OCI-LY1 (cell line): ENCODE measurements at regions not wholly inside any gene's neighbourhood (a gene's known extent, or its start where the extent isn't known, plus 50 kb on each side); places are given as distances from the start of the nearest gene placed in this dataset.

ENCODE experiments used
- H2AFZ ChIP-seq: fragments of 200-600 bp; sonication (generic), shearing (Covaris generic); 2 replicates; pipeline ENCODE4 v1.6.0; 2014; ENCODE audit warnings: antibody characterized with exemption, mild to moderate bottlenecking, low read length
- H3F3A ChIP-seq: fragments of 200-600 bp; sonication (generic), shearing (Covaris generic); 2 replicates; pipeline ENCODE4 v1.6.0; 2014; ENCODE audit warnings: mild to moderate bottlenecking, antibody characterized with exemption, low read length, moderate library complexity; ENCODE audit not compliant: insufficient read depth
- H3K27ac ChIP-seq: fragments of 200-600 bp; sonication (generic); 2 replicates; pipeline ENCODE4 v1.5.1; 2014; ENCODE audit warnings: low read length, mixed run types, mild to moderate bottlenecking, low read depth; ENCODE audit not compliant: poor library complexity, severe bottlenecking
- H3K27me3 ChIP-seq: fragments of 200-600 bp; sonication (generic); 2 replicates; pipeline ENCODE4 v1.6.0; 2014; ENCODE audit warnings: antibody characterized with exemption, mild to moderate bottlenecking, low read length, moderate library complexity; ENCODE audit not compliant: insufficient read depth
- H3K36me3 ChIP-seq: fragments of 200-600 bp; sonication (generic); 2 replicates; pipeline ENCODE4 v1.6.1; 2014; ENCODE audit warnings: mild to moderate bottlenecking, antibody characterized with exemption, low read length, moderate library complexity, mixed read lengths; ENCODE audit not compliant: insufficient read depth
- H3K4me1 ChIP-seq: fragments of 200-600 bp; sonication (generic); 2 replicates; pipeline ENCODE4 v1.5.1; 2014; ENCODE audit warnings: mild to moderate bottlenecking, low read length, moderate library complexity; ENCODE audit not compliant: insufficient read depth, severe bottlenecking
- H3K4me2 ChIP-seq: fragments of 200-600 bp; sonication (generic), shearing (Covaris generic); 2 replicates; pipeline ENCODE4 v1.6.1; 2014; ENCODE audit warnings: low read length
- H3K4me3 ChIP-seq: fragments of 200-600 bp; sonication (generic); 2 replicates; pipeline ENCODE4 v1.5.1; 2014; ENCODE audit warnings: low read length, low read depth, mild to moderate bottlenecking, mixed read lengths; ENCODE audit not compliant: poor library complexity, severe bottlenecking
- H3K79me2 ChIP-seq: fragments of 200-600 bp; shearing (Covaris generic); 2 replicates; pipeline ENCODE4 v1.6.1; 2016; ENCODE audit warnings: mixed run types, low read length, mixed read lengths; ENCODE audit not compliant: insufficient read depth
- H3K9ac ChIP-seq: fragments of 200-600 bp; sonication (generic), shearing (Covaris generic); 2 replicates; pipeline ENCODE4 v1.6.1; 2014; ENCODE audit warnings: mild to moderate bottlenecking, low read length, mixed read lengths
- H3K9me2 ChIP-seq: fragments of 200-600 bp; sonication (generic), shearing (Covaris generic); 2 replicates; pipeline ENCODE4 v1.6.1; 2014; ENCODE audit warnings: low read depth, mild to moderate bottlenecking, low read length, mixed read lengths
- H3K9me3 ChIP-seq: fragments of 200-600 bp; shearing (Covaris generic); 2 replicates; pipeline ENCODE4 v1.6.1; 2014; ENCODE audit warnings: low read length, mixed read lengths
- H4K20me1 ChIP-seq: fragments of 200-600 bp; sonication (generic), shearing (Covaris generic); 2 replicates; pipeline ENCODE4 v1.6.0; 2016; ENCODE audit warnings: mild to moderate bottlenecking, low read length; ENCODE audit not compliant: insufficient read depth
- CTCF ChIP-seq: fragments of 200-600 bp; sonication (generic), shearing (Covaris generic); IDR thresholded peaks from 2 replicates; pipeline ENCODE4 v1.5.1; 2017; ENCODE audit warnings: mild to moderate bottlenecking, antibody characterized with exemption, low read length, moderate library complexity, mixed read lengths
- EZH2 ChIP-seq: fragments of 200-600 bp; sonication (generic), shearing (Covaris generic); IDR thresholded peaks from 2 replicates; pipeline ENCODE4 v1.8.0; 2017; ENCODE audit warnings: borderline replicate concordance, mixed run types, mild to moderate bottlenecking, antibody characterized with exemption, low read length, moderate library complexity, mixed read lengths

GRCh38 chr2:207468488-207468887 is 61.3 kb upstream of the CREB1 start:
- Histone ChIP-seq H3K79me2 (no peaks in the 10 kb centered on the region), H3K4me3 (no peak overlapping the region), H3K4me2 (no peak overlapping the region), H3K27ac (no peak overlapping the region), H3K9me2 (no peaks in the 10 kb centered on the region), H3K9me3 (no peaks in the 10 kb centered on the region), H2AFZ (no peak overlapping the region), H3K27me3 (no peaks in the 10 kb centered on the region), H3K9ac (no peak overlapping the region), H3K36me3 (no peaks in the 10 kb centered on the region), H3K4me1 (no peaks in the 10 kb centered on the region), H4K20me1 (no peaks in the 10 kb centered on the region), H3F3A (no peaks in the 10 kb centered on the region)
- TF ChIP-seq EZH2 (no peak), CTCF (no peak)

DNA sequence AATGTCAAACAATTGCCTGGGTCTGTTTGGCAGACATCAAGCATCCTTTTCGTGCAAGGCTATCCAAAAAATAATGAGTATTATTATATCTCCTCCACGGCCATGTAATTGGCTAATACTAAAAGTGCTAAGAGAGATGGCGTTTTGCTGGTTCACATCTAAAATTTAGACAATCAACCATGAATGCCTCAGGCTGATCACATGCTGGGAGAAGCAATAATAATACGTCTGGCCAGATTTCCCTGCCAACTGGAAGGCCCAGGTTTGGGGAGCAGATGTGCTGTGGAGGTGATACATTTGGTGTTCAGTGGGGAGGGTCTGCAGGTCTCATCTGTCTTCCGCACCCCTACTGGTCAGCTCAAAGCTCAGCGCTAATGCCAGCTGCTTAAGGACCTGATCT is 60.3 kb upstream of the CREB1 start:
- Histone ChIP-seq H3K4me1 (no peaks in the 10 kb centered on the region), H3K9me3 (no peaks in the 10 kb centered on the region), H2AFZ (no peak overlapping the region), H3K9me2 (no peaks in the 10 kb centered on the region), H3F3A (no peaks in the 10 kb centered on the region), H3K4me2 (no peak overlapping the region), H3K27ac (no peak overlapping the region), H3K79me2 (no peaks in the 10 kb centered on the region), H3K27me3 (no peaks in the 10 kb centered on the region), H3K36me3 (no peaks in the 10 kb centered on the region), H3K9ac (no peak overlapping the region), H3K4me3 (no peak overlapping the region), H4K20me1 (no peaks in the 10 kb centered on the region)
- TF ChIP-seq CTCF (no peak), EZH2 (no peak)

- no peaks in the 10 kb centered on the region for H3F3A ChIP-seq
- H4K20me1 ChIP-seq: no peaks in the 10 kb centered on the region
- H3K79me2 ChIP-seq: no peaks in the 10 kb centered on the region
- no peaks in the 10 kb centered on the region for H3K36me3 ChIP-seq
- H3K9me2 ChIP-seq: no peaks in the 10 kb centered on the region
- no peak overlapping the region for H3K4me2 ChIP-seq
- no peaks in the 10 kb centered on the region for H3K9me3 ChIP-seq
- no peaks in the 10 kb centered on the region for H3K4me1 ChIP-seq
- no peaks in the 10 kb centered on the region for H3K27me3 ChIP-seq
- TF ChIP-seq CTCF (no peak), EZH2 (no peak)
- no peak overlapping the region for H3K9ac ChIP-seq
- H3K4me3 ChIP-seq: no peak overlapping the region
- no peak overlapping the region for H3K27ac ChIP-seq
- no peak overlapping the region for H2AFZ ChIP-seq
Measured at GRCh38 chr2:207469943-207470729, 59.6 kb upstream of the CREB1 start.
